Ishikawa (cell line): ENCODE measurements at regions not wholly inside any gene's neighbourhood (a gene's known extent, or its start where the extent isn't known, plus 50 kb on each side); places are given as distances from the start of the nearest gene placed in this dataset.

Experiments
- RAD21 ChIP-seq: IDR thresholded peaks from 2 replicates; pipeline ENCODE4 v1.6.1; 2012; ENCODE audit warnings: low read depth
- TF ChIP-seq, protein P1 (sequence below): IDR thresholded peaks from 2 replicates; pipeline ENCODE4 v1.6.1; 2012
- TF ChIP-seq, protein P2 (sequence below): IDR thresholded peaks from 2 replicates; pipeline ENCODE4 v1.6.1; 2012; ENCODE audit warnings: low read depth, mild to moderate bottlenecking

DNA sequence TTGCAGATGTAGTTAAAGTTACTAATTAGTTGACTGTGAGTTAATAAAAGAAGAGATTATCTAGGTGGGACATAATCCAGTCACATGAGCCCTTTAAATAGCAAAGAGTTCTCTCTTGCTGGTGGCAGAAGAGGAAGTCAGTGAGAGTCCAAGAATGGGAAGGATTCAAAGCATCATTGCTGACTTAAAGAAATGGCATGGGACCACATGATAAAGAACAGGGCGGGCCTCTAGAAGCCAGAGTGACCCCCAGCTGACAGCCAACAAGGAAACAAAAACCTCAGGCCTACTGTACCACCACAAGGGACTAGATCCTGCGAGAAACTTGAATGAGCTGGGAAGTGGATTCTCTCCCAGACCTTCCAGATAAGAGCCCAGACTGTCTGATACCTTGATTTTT, 447.2 kb upstream of the CCDC54 start:
- TF ChIP-seq, protein P1, sequence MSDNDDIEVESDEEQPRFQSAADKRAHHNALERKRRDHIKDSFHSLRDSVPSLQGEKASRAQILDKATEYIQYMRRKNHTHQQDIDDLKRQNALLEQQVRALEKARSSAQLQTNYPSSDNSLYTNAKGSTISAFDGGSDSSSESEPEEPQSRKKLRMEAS, result no peak
- TF ChIP-seq RAD21, result no peak
- TF ChIP-seq, protein P2, sequence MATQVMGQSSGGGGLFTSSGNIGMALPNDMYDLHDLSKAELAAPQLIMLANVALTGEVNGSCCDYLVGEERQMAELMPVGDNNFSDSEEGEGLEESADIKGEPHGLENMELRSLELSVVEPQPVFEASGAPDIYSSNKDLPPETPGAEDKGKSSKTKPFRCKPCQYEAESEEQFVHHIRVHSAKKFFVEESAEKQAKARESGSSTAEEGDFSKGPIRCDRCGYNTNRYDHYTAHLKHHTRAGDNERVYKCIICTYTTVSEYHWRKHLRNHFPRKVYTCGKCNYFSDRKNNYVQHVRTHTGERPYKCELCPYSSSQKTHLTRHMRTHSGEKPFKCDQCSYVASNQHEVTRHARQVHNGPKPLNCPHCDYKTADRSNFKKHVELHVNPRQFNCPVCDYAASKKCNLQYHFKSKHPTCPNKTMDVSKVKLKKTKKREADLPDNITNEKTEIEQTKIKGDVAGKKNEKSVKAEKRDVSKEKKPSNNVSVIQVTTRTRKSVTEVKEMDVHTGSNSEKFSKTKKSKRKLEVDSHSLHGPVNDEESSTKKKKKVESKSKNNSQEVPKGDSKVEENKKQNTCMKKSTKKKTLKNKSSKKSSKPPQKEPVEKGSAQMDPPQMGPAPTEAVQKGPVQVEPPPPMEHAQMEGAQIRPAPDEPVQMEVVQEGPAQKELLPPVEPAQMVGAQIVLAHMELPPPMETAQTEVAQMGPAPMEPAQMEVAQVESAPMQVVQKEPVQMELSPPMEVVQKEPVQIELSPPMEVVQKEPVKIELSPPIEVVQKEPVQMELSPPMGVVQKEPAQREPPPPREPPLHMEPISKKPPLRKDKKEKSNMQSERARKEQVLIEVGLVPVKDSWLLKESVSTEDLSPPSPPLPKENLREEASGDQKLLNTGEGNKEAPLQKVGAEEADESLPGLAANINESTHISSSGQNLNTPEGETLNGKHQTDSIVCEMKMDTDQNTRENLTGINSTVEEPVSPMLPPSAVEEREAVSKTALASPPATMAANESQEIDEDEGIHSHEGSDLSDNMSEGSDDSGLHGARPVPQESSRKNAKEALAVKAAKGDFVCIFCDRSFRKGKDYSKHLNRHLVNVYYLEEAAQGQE, result no peak
